Neural progenitor cell (in vitro differentiated cells): ENCODE measurements at regions not wholly inside any gene's neighbourhood (a gene's known extent, or its start where the extent isn't known, plus 50 kb on each side); places are given as distances from the start of the nearest gene placed in this dataset.

Experiments used
- CTCF ChIP-seq: fragments of 200-600 bp; sonication (generic); IDR thresholded peaks from 2 replicates; pipeline ENCODE4 v1.5.1; 2017; ENCODE audit warnings: antibody characterized with exemption, mild to moderate bottlenecking
- EZH2 ChIP-seq: fragments of 200-600 bp; sonication (generic); IDR thresholded peaks from 2 replicates; pipeline ENCODE4 v1.6.1; 2017; ENCODE audit warnings: antibody characterized with exemption, mild to moderate bottlenecking, moderate library complexity

DNA sequence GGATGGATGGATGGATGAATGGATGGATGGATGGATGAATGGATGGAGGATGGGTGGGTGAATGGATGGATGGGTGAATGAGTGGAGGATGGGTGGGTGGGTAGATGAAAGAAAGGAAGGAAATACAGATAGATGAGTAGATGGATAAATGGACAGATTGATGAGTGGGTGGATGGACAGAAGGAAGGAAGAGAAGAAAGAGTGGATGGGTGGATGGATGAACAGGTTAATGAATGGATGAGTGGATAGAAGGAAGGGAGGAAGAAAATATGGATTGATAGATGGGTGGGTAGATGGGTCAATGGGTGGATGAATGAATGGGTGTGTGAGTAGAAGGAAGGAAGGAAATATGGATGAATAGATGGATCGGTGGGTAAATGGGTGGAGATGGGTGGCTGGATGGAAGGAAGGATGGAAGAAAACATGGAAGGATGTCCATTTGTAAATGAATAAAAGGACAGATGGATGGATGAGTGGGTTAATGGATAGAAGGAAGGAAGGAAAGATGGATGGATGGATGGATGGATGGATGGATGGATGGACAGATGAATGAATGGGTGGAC lies 97.3 kb upstream of the TNRC6C start:
- TF ChIP-seq EZH2 (no peak), CTCF (no peak)
